Endodermal cell (in vitro differentiated cells): ENCODE measurements at regions not wholly inside any gene's neighbourhood (a gene's known extent, or its start where the extent isn't known, plus 50 kb on each side); places are given as distances from the start of the nearest gene placed in this dataset.

Experiments used
- DNase-seq: peaks from one replicate; pipeline ENCODE4 v3.0.0-alpha.2; 2017
- H3K27ac ChIP-seq: 2 replicates; pipeline ENCODE4 v1.5.1; 2013; ENCODE audit warnings: mild to moderate bottlenecking, low read depth, low read length, moderate library complexity
- H3K27me3 ChIP-seq: 2 replicates; pipeline ENCODE4 v1.6.1; 2013; ENCODE audit warnings: mild to moderate bottlenecking, low read length, moderate library complexity; ENCODE audit not compliant: insufficient read depth, control insufficient read depth, poor library complexity, severe bottlenecking
- H3K36me3 ChIP-seq: 2 replicates; pipeline ENCODE4 v1.7.0; 2013; ENCODE audit warnings: mild to moderate bottlenecking, low read length, moderate library complexity; ENCODE audit not compliant: control insufficient read depth, insufficient read depth
- H3K4me1 ChIP-seq: one replicate; pipeline ENCODE4 v1.7.0; 2013; ENCODE audit warnings: low read length; ENCODE audit not compliant: control insufficient read depth, insufficient read depth
- H3K4me3 ChIP-seq: 2 replicates; pipeline ENCODE4 v1.5.1; 2013; ENCODE audit warnings: mild to moderate bottlenecking, low read length, moderate library complexity
- H3K9ac ChIP-seq: 2 replicates; pipeline ENCODE4 v1.6.1; 2013; ENCODE audit warnings: mild to moderate bottlenecking, low read length, moderate library complexity; ENCODE audit not compliant: poor library complexity, severe bottlenecking; ENCODE audit errors: extremely low read depth
- H3K9me3 ChIP-seq: 2 replicates; pipeline ENCODE4 v1.6.1; 2013; ENCODE audit warnings: mild to moderate bottlenecking, low read length, moderate library complexity; ENCODE audit not compliant: control insufficient read depth
- H3K27ac Mint-ChIP-seq: 2 replicates; pipeline ENCODE4 v1.8.0; 2020; ENCODE audit warnings: mixed read lengths
- H3K27me3 Mint-ChIP-seq: 2 replicates; pipeline ENCODE4 v1.8.0; 2021; ENCODE audit warnings: mild to moderate bottlenecking, mixed read lengths; ENCODE audit not compliant: insufficient read depth
- H3K36me3 Mint-ChIP-seq: 2 replicates; pipeline ENCODE4 v1.8.0; 2020; ENCODE audit warnings: low read depth, mixed read lengths
- H3K4me1 Mint-ChIP-seq: 2 replicates; pipeline ENCODE4 v1.8.0; 2020; ENCODE audit warnings: mixed read lengths
- H3K4me3 Mint-ChIP-seq: 2 replicates; pipeline ENCODE4 v1.8.0; 2020; ENCODE audit warnings: mild to moderate bottlenecking, moderate library complexity, mixed read lengths
- H3K9me3 Mint-ChIP-seq: 2 replicates; pipeline ENCODE4 v1.8.0; 2020; ENCODE audit warnings: mild to moderate bottlenecking, mixed read lengths
- WGBS, 2 experiments: methylation state at CpG; one replicate each; pipeline versions ENCODE4 v1.1.5 to v1.1.7; 2013; ENCODE audit warnings: missing lambda C conversion rate in 2 of 2, mixed read lengths in 1 of 2; ENCODE audit not compliant: insufficient coverage in 1 of 2, insufficient read length in 1 of 2; 5-methylcytosine and 5-hydroxymethylcytosine counted together
- TF ChIP-seq, protein P1 (sequence below): fragments of 200-600 bp; sonication (generic); conservative IDR thresholded peaks from 2 replicates; pipeline ENCODE4 v1.5.0; 2021; ENCODE audit warnings: antibody characterized with exemption, mild to moderate bottlenecking

- Mint-ChIP-seq H3K27ac (no peak overlapping the region), H3K4me1 (peaks cover 2% of the 10 kb centered on the region), H3K4me3 (no peak overlapping the region), H3K9me3 (no peaks in the 10 kb centered on the region), H3K27me3 (peaks cover 6% of the 10 kb centered on the region), H3K36me3 (no peaks in the 10 kb centered on the region)
- Histone ChIP-seq H3K36me3 (no peaks in the 10 kb centered on the region), H3K4me3 (no peak overlapping the region), H3K9me3 (no peaks in the 10 kb centered on the region), H3K4me1 (no peaks in the 10 kb centered on the region), H3K27me3 (peaks cover 10% of the 10 kb centered on the region), H3K27ac (peak overlapping the region; percentile 64), H3K9ac (no peak overlapping the region)
- WGBS, 2 experiments = 92 to 100% methylated on average over 1 to 3 of the region's 3 CpGs
- TF ChIP-seq, protein P1, sequence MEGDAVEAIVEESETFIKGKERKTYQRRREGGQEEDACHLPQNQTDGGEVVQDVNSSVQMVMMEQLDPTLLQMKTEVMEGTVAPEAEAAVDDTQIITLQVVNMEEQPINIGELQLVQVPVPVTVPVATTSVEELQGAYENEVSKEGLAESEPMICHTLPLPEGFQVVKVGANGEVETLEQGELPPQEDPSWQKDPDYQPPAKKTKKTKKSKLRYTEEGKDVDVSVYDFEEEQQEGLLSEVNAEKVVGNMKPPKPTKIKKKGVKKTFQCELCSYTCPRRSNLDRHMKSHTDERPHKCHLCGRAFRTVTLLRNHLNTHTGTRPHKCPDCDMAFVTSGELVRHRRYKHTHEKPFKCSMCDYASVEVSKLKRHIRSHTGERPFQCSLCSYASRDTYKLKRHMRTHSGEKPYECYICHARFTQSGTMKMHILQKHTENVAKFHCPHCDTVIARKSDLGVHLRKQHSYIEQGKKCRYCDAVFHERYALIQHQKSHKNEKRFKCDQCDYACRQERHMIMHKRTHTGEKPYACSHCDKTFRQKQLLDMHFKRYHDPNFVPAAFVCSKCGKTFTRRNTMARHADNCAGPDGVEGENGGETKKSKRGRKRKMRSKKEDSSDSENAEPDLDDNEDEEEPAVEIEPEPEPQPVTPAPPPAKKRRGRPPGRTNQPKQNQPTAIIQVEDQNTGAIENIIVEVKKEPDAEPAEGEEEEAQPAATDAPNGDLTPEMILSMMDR = no peak
- DNase-seq = no peak
These were observed 165.6 kb upstream of the NAV2 start for GRCh38 chr11:19547044-19547443.

GRCh38 chr11:19546325-19546724 is 166.3 kb upstream of the NAV2 start:
- TF ChIP-seq, protein P1 = no peak
- 88 to 100% methylated on average over 1 to 5 of the region's 5 CpGs for WGBS, 2 experiments
- no peaks in the 10 kb centered on the region for H3K36me3 Mint-ChIP-seq
- peaks cover 2% of the 10 kb centered on the region for H3K4me1 Mint-ChIP-seq
- H3K27ac Mint-ChIP-seq = no peak overlapping the region
- H3K9ac ChIP-seq = no peak overlapping the region
- H3K4me3 ChIP-seq = no peak overlapping the region
- peaks cover 9% of the 10 kb centered on the region for H3K27me3 ChIP-seq
- H3K9me3 ChIP-seq = no peaks in the 10 kb centered on the region
- peaks cover 6% of the 10 kb centered on the region for H3K27me3 Mint-ChIP-seq
- DNase-seq = no peak
- peak overlapping the region; percentile 64 for H3K27ac ChIP-seq
- no peak overlapping the region for H3K4me3 Mint-ChIP-seq
- no peaks in the 10 kb centered on the region for H3K9me3 Mint-ChIP-seq
- H3K36me3 ChIP-seq = no peaks in the 10 kb centered on the region
- H3K4me1 ChIP-seq = no peaks in the 10 kb centered on the region

DNA sequence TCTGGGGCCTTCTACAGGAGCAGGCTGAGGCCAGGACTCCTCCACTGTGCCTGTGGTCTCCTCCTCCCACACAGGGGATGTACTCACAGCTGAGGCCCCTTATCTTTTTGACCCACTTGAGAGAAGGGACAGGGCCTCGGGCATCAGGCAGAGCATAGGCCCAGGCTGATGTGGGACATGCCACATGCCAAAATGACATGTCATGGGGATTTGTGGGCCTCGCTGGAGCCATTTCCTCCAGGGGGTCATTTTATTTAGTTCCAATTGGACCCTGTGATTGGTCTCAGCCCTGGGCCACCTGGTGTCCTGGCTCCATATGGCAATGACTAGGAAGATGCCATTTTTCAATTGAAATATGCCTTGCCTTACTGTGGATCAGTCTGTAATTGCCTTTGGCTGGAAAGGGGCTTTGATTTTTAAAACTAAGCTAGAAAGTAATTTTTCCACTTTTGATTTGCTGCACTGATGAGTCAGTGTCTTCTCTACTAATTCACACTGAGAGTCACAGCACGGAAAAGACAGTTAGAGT is 171.1 kb upstream of the NAV2 start:
- Histone ChIP-seq H3K27ac (peak overlapping the region; percentile 33), H3K27me3 (no peaks in the 10 kb centered on the region), H3K9ac (no peak overlapping the region), H3K36me3 (no peaks in the 10 kb centered on the region), H3K4me1 (no peaks in the 10 kb centered on the region), H3K4me3 (no peak overlapping the region), H3K9me3 (no peaks in the 10 kb centered on the region)
- Mint-ChIP-seq H3K27me3 (peaks cover 2% of the 10 kb centered on the region), H3K4me1 (peaks cover 3% of the 10 kb centered on the region), H3K9me3 (no peaks in the 10 kb centered on the region), H3K36me3 (no peaks in the 10 kb centered on the region), H3K27ac (no peak overlapping the region), H3K4me3 (no peak overlapping the region)
- no peak for DNase-seq
- TF ChIP-seq, protein P1 = peak; percentile 31
- WGBS, 2 experiments = 90 to 94% methylated on average over 2 to 3 of the region's 3 CpGs
